ENCODE measurements at regions not wholly inside any gene's neighbourhood (a gene's known extent, or its start where the extent isn't known, plus 50 kb on each side); places are given as distances from the start of the nearest gene placed in this dataset.

GRCh38 chr2:200220251-200220650, 86.2 kb upstream of the SPATS2L start:
- H3K36me3 ChIP-seq, result no peaks in the 10 kb centered on the region
- no peak overlapping the region for H3K4me3 ChIP-seq
- DNase-seq (ENCODE audit: low read depth in 1 of 2, low spot score in 1 of 2), result no peak
- H3K9me3 ChIP-seq (ENCODE audit: low read depth), result no peaks in the 10 kb centered on the region
- H3K27ac ChIP-seq, result no peak overlapping the region
- H3K4me1 ChIP-seq (ENCODE audit: low read depth), result no peaks in the 10 kb centered on the region
- no peak for TF ChIP-seq CTCF (IDR thresholded peaks at IDR 0.05; ENCODE audit: low read depth, low read length)
- H3K27me3 ChIP-seq, result no peaks in the 10 kb centered on the region

- Histone ChIP-seq H3K4me3 (no peak overlapping the region), H3K9me3 (ENCODE audit: low read depth) (no peaks in the 10 kb centered on the region), H3K36me3 (no peaks in the 10 kb centered on the region), H3K27ac (no peak overlapping the region), H3K27me3 (no peaks in the 10 kb centered on the region), H3K4me1 (ENCODE audit: low read depth) (no peaks in the 10 kb centered on the region)
- TF ChIP-seq CTCF (IDR thresholded peaks at IDR 0.05; ENCODE audit: low read depth, low read length), result no peak
- DNase-seq (ENCODE audit: low read depth in 1 of 2, low spot score in 1 of 2), result no peak
Measured at GRCh38 chr2:200221055-200221955, 85.2 kb upstream of the SPATS2L start.

- Histone ChIP-seq H3K27me3 (no peaks in the 10 kb centered on the region), H3K4me1 (ENCODE audit: low read depth) (peaks cover 6% of the 10 kb centered on the region), H3K27ac (no peak overlapping the region), H3K4me3 (no peak overlapping the region), H3K9me3 (ENCODE audit: low read depth) (no peaks in the 10 kb centered on the region), H3K36me3 (no peaks in the 10 kb centered on the region)
- no peak for DNase-seq (ENCODE audit: low read depth in 1 of 2, low spot score in 1 of 2)
- TF ChIP-seq CTCF (IDR thresholded peaks at IDR 0.05; ENCODE audit: low read depth, low read length), result no peak
Measured at GRCh38 chr2:200222791-200223190, 83.7 kb upstream of the SPATS2L start.

- TF ChIP-seq CTCF (IDR thresholded peaks at IDR 0.05; ENCODE audit: low read depth, low read length), result no peak
- Histone ChIP-seq H3K9me3 (ENCODE audit: low read depth) (no peaks in the 10 kb centered on the region), H3K27ac (no peak overlapping the region), H3K27me3 (no peaks in the 10 kb centered on the region), H3K4me1 (ENCODE audit: low read depth) (peaks cover 6% of the 10 kb centered on the region), H3K4me3 (no peak overlapping the region), H3K36me3 (no peaks in the 10 kb centered on the region)
- peak in 1 of 2 donors; percentile 82 for DNase-seq (ENCODE audit: low read depth in 1 of 2, low spot score in 1 of 2)
Measured at GRCh38 chr2:200223205-200223784, 83.2 kb upstream of the SPATS2L start.

GRCh38 chr2:200225951-200226350, 80.5 kb upstream of the SPATS2L start:
- no peak for TF ChIP-seq CTCF (IDR thresholded peaks at IDR 0.05; ENCODE audit: low read depth, low read length)
- Histone ChIP-seq H3K27ac (no peak overlapping the region), H3K36me3 (no peaks in the 10 kb centered on the region), H3K4me3 (no peak overlapping the region), H3K9me3 (ENCODE audit: low read depth) (no peaks in the 10 kb centered on the region), H3K27me3 (no peaks in the 10 kb centered on the region), H3K4me1 (ENCODE audit: low read depth) (peaks cover 6% of the 10 kb centered on the region)
- peak in 1 of 2 donors; percentile 71 for DNase-seq (ENCODE audit: low read depth in 1 of 2, low spot score in 1 of 2)
